Heart right ventricle (tissue), 16 donors: ENCODE measurements at regions not wholly inside any gene's neighbourhood (a gene's known extent, or its start where the extent isn't known, plus 50 kb on each side); places are given as distances from the start of the nearest gene placed in this dataset.

Experiments
- ATAC-seq, 8 donors: fragments of 200-7000 bp; cut with Tn5 transposase; one replicate each; pipeline ENCODE4 v1.9.1; 2020; ENCODE audit warnings: mild to moderate bottlenecking in 8 of 8, moderate library complexity in 8 of 8, moderate number of reproducible peaks in 1 of 8
- DNase-seq, 2 donors: peaks; one replicate each; pipeline ENCODE4 v3.0.0-alpha.2; 2020
- H3K27ac ChIP-seq, 10 donors: fragments of 200-600 bp; sonication (generic) in 2 of 10; one replicate each; pipeline versions ENCODE4 v1.5.0 to v1.8.0; 2020 to 2022; ENCODE audit warnings: mild to moderate bottlenecking in 3 of 10
- H3K27me3 ChIP-seq, 7 donors: fragments of 200-600 bp; one replicate each; pipeline ENCODE4 v1.8.0; 2021 to 2022; ENCODE audit warnings: mild to moderate bottlenecking in 2 of 7
- H3K36me3 ChIP-seq, 9 donors: fragments of 200-600 bp; sonication (generic) in 1 of 9; one replicate each; pipeline versions ENCODE4 v1.5.0 to v1.8.0; 2020 to 2022; ENCODE audit warnings: mild to moderate bottlenecking in 2 of 9
- H3K4me1 ChIP-seq, 9 donors: fragments of 200-600 bp; sonication (generic) in 1 of 9; one replicate each; pipeline versions ENCODE4 v1.5.0 to v1.8.0; 2020 to 2022; ENCODE audit warnings: mild to moderate bottlenecking in 4 of 9
- H3K4me3 ChIP-seq, 10 donors: fragments of 200-600 bp; sonication (generic) in 2 of 10; one replicate each; pipeline versions ENCODE4 v1.5.0 to v1.8.0; 2020 to 2022; ENCODE audit warnings: mild to moderate bottlenecking in 7 of 10, moderate library complexity in 2 of 10
- H3K9me3 ChIP-seq, 11 donors: fragments of 200-600 bp in 10 of 11; sonication (generic) in 2 of 11; one replicate each; pipeline versions ENCODE4 v1.5.0 to v1.8.0; 2013 to 2022; ENCODE audit warnings: mild to moderate bottlenecking in 2 of 11, control low read depth in 1 of 11, moderate library complexity in 1 of 11
- WGBS, 2 donors: extraction: QIAGEN DNeasy Blood & Tissue Kit; methylation state at CpG; one replicate each; pipeline ENCODE4 v1.1.7; 2013; ENCODE audit warnings: inconsistent platforms in 1 of 2; 5-methylcytosine and 5-hydroxymethylcytosine counted together
- intact Hi-C, 10 donors: fragments of 100-400 bp; cut with DNase I; formaldehyde crosslinking; loops; one replicate each; pipeline versions ENCODE4 v1.11.1 to v1.14.2; 2022
- TF ChIP-seq, protein P1 (sequence below), 9 donors: fragments of 200-600 bp; sonication (generic) in 2 of 9; IDR thresholded peaks; one replicate each; pipeline versions ENCODE4 v1.5.0 to v1.8.0; 2021 to 2022; ENCODE audit warnings: antibody characterized with exemption in 9 of 9, mild to moderate bottlenecking in 5 of 9, moderate library complexity in 1 of 9
- donor health status: Arrhythmogenic right ventricular cardiomyopathy.
- donor health status: ischemic (EF 13 %, LVEDD 7.1; RV severe dilation, severe dysfunction).
- donor health status: healthy with polysubstance abuse.
- donor health status: DM: no; HTN: yes; CAD: no.
- donor health status: DM: no; HTN: no; CAD: no.
- donor health status: ischemic (EF 25% LVEDD 6.9; RV normal size, moderate dysfunction).
- donor health status: ischemic (EF 25% LVEDD 5.7; RV mildly dilated, moderate dysfunction).
- donor health status: healthy.
- donor health status: DM: yes; HTN: yes; CAD: no.
- donor health status: Ischemic cardiomyopathy.
- donor health status: ischemic (EF 35%, LVEDD 5.7; RV mildly dilated, moderate dysfunction).
- donor health status: nonischemic (EF 11% LVEDD 7.7; RV severe dilation, severe dysfunction).
- donor health status: DM: yes; HTN: yes; CAD: no.
- donor health status: PGD.
- donor health status: ischemic (EF 29% LVEDD 5.4; RV normal size, mild dysfunction).
- donor health status: nonischemic (EF 23%, LVEDD 6.1; RV moderate dilation, normal function).

DNA sequence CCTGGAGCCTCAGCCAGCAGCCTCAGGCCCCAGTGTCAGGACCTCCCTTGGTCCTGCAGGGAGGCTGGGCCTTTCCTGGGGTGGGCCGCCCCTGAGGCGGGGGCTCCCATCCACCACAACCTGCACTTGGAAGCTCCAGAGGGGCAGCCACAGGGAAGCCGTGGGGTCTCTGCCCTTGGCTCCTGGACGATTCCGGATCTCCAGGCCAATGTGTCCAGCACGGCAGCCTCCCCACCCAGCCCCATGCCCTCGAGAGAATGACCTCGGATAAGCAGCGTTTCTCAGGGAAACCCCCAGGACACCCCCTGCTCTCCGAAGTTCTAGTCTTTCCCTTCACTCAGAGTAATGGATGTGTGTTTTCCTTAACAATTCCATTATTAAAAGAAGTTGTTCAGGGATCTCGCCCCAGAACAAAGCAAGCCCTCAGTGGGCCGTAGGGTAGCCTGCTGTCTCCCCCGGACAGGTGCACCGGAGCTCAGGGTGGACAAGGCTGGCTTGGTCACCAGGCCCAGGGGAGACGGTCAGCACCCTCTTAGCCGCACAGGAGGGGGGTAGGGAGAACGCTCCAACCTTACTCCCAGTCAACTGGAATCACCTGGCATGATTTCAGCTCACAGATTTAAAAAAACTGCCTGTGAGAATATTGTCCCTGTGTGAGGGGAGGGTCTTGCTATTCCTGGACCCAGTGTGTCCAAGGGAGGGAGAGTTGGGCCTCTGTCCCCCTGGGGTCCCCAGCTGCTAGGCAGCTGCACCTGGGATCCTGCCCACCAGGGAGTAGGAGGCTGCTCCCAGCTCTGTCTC, 72.2 kb upstream of the OTOS start:
- no peak for DNase-seq
- WGBS, 2 donors, result 89% methylated on average over 17 of the region's 17 CpGs
- ATAC-seq, result no peak

DNA sequence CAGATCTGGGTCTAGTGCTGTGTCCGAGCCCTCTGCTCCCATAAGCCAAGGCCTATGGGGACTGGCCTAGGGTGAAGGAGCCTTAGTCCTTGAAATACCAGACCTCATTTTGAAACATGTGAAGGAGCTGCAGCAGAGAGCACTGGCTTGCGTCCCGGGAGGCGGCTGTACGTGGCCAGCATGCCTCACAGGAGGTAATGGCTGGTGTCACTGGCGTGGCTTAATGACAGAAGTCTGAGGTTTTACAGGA, 72.7 kb upstream of the OTOS start:
- TF ChIP-seq, protein P1, sequence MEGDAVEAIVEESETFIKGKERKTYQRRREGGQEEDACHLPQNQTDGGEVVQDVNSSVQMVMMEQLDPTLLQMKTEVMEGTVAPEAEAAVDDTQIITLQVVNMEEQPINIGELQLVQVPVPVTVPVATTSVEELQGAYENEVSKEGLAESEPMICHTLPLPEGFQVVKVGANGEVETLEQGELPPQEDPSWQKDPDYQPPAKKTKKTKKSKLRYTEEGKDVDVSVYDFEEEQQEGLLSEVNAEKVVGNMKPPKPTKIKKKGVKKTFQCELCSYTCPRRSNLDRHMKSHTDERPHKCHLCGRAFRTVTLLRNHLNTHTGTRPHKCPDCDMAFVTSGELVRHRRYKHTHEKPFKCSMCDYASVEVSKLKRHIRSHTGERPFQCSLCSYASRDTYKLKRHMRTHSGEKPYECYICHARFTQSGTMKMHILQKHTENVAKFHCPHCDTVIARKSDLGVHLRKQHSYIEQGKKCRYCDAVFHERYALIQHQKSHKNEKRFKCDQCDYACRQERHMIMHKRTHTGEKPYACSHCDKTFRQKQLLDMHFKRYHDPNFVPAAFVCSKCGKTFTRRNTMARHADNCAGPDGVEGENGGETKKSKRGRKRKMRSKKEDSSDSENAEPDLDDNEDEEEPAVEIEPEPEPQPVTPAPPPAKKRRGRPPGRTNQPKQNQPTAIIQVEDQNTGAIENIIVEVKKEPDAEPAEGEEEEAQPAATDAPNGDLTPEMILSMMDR (IDR thresholded peaks at IDR 0.05), result no peak
- peak in 1 of 8 donors; percentile 34 for ATAC-seq

More for the DNA sequence above, 72.2 kb upstream of the OTOS start:
- no peaks in the 10 kb centered on the region for H3K9me3 ChIP-seq
- no peak overlapping the region for H3K27ac ChIP-seq
- peaks cover 0 to 11% (median 0%) of the 10 kb centered on the region in 7 donors for H3K27me3 ChIP-seq
- no peaks in the 10 kb centered on the region for H3K36me3 ChIP-seq
- intact Hi-C loops, result no loop called here
- TF ChIP-seq, protein P1 (IDR thresholded peaks at IDR 0.05), result no peak
- no peaks in the 10 kb centered on the region for H3K4me1 ChIP-seq
- no peak overlapping the region for H3K4me3 ChIP-seq

DNA sequence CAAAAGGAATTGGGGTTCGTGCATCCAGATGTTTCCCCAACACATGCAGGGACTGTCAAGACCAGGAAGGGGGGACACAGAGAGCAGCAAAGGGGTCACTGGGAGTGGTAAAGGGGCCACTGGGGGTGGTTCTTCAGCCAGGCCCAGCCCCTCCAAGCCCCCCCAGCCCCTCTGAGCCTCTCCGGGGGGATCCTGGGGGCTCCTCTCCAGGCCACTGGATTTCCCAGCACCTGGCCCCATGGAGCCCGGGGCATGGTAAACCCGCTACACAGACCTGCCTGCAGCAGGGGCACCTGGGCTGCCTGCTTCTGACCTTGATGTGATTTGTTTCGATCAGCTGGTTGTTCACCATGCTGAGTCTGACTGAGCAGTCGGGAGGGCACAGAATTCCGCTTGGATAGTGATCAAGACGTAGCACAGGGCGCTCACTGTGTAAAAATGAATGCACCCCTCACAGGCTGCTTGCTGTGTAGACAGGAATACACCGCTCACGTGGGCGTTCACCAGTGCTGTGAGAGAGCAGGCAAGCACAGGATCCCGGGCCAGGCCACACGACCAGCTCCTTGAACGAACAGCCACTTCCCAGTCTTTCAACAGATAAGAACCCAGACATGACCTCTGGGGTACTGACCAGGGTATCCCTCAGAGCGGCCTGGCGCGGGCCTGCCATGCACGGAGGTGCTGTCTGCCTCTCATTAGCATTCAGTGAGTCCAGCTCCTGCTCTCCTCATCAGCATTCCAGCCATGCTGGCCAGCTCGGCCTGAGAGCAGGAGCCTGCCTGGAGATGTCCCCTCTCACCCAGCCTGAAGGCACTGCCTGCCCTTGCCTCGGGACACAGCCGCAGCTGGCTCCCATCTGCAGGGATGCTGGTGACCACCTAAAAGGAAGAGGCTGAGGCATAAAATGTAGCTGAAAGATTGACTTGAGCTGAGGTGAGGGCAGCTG, 73.3 kb upstream of the OTOS start:
- intact Hi-C loops, result no loop called here

More for the DNA sequence above, 72.7 kb upstream of the OTOS start:
- Histone ChIP-seq H3K27me3 (peaks cover 0 to 11% (median 0%) of the 10 kb centered on the region in 7 donors), H3K27ac (no peak overlapping the region), H3K9me3 (no peaks in the 10 kb centered on the region), H3K4me3 (no peak overlapping the region), H3K4me1 (no peaks in the 10 kb centered on the region), H3K36me3 (no peaks in the 10 kb centered on the region)
- intact Hi-C loops, result no loop called here
- WGBS, 2 donors, result 83 to 94% methylated on average over 6 of the region's 6 CpGs
- no peak for DNase-seq

More for the DNA sequence above, 73.3 kb upstream of the OTOS start:
- 76% methylated on average over 22 of the region's 22 CpGs for WGBS, 2 donors
- Histone ChIP-seq H3K36me3 (no peaks in the 10 kb centered on the region), H3K27me3 (peaks cover 0 to 11% (median 0%) of the 10 kb centered on the region in 7 donors), H3K4me1 (no peaks in the 10 kb centered on the region), H3K4me3 (no peak overlapping the region), H3K9me3 (no peaks in the 10 kb centered on the region), H3K27ac (no peak overlapping the region)
- ATAC-seq (no peak), DNase-seq (no peak)
- TF ChIP-seq, protein P1 (IDR thresholded peaks at IDR 0.05), result no peak
